GM12875 (cell line): ENCODE measurements at regions not wholly inside any gene's neighbourhood (a gene's known extent, or its start where the extent isn't known, plus 50 kb on each side); places are given as distances from the start of the nearest gene placed in this dataset.
"Not testable (repeated sequence)": the region's sequence is repeated elsewhere in the genome, so short reads cannot be mapped to it uniquely, and the experiment has no call there.

Source experiments
- H3K4me3 ChIP-seq: one replicate; pipeline ENCODE4 v1.5.1; 2011; ENCODE audit warnings: low read depth, low read length, control low read depth
- TF ChIP-seq, protein P1 (sequence below): IDR thresholded peaks from 2 replicates; pipeline ENCODE4 v1.5.1; 2011; ENCODE audit warnings: low read depth, mild to moderate bottlenecking, control low read depth, inconsistent platforms, low read length, moderate library complexity, borderline replicate concordance; ENCODE audit not compliant: insufficient read depth

GRCh38 chr4:153099391-153100140 lies 104.7 kb upstream of the TRIM2 start:
- TF ChIP-seq, protein P1, sequence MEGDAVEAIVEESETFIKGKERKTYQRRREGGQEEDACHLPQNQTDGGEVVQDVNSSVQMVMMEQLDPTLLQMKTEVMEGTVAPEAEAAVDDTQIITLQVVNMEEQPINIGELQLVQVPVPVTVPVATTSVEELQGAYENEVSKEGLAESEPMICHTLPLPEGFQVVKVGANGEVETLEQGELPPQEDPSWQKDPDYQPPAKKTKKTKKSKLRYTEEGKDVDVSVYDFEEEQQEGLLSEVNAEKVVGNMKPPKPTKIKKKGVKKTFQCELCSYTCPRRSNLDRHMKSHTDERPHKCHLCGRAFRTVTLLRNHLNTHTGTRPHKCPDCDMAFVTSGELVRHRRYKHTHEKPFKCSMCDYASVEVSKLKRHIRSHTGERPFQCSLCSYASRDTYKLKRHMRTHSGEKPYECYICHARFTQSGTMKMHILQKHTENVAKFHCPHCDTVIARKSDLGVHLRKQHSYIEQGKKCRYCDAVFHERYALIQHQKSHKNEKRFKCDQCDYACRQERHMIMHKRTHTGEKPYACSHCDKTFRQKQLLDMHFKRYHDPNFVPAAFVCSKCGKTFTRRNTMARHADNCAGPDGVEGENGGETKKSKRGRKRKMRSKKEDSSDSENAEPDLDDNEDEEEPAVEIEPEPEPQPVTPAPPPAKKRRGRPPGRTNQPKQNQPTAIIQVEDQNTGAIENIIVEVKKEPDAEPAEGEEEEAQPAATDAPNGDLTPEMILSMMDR: no peak

DNA sequence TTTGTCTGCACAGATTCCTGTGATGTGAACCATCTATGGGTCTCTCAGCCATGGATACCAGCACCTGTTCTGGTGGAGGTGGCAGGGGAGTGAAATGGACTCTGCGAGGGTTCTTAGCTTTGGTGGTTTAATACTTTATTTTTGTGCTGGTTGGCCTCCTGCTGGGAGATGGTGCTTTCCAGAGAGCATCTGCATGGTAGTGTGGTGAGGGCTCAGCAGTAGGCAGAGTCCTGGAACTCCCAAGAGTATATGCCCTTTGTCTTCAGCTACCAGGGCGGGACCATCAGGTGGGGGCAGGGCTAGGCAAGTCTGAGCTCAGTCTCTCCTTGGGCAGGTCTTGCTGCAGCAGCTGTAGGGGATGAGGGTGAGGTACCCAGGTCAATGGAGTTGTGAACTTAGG lies 97.5 kb upstream of the TRIM2 start:
- H3K4me3 ChIP-seq: not testable (repeated sequence)

More at GRCh38 chr4:153099391-153100140, 104.7 kb upstream of the TRIM2 start:
- no peak overlapping the region for H3K4me3 ChIP-seq

- no peak overlapping the region for H3K4me3 ChIP-seq
- TF ChIP-seq, protein P1: no peak
Observed at GRCh38 chr4:153107246-153107645, 97.0 kb upstream of the TRIM2 start.

GRCh38 chr4:153109296-153109849 lies 94.9 kb upstream of the TRIM2 start:
- TF ChIP-seq, protein P1: no peak

DNA sequence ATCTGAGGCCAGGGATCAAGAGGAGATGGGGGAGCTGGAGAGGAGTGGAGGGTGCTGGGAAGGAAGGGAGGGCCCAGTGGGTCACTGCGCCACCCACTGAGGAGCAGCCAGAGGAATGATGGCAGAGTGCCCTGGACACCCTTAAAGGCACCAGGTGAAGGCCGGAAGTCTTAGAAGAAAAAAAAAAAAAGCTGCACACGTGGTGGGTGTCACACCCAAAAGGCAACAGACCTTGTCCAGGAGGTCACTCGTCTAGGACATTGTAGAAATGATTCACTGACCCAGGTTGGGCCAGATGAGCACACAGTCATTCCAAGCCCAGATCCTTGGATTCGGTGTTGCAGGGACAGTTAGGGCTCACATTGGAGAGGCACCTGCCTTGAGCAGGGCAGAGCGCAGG lies 93.5 kb upstream of the TRIM2 start:
- TF ChIP-seq, protein P1: no peak
- H3K4me3 ChIP-seq: no peak overlapping the region

More at GRCh38 chr4:153109296-153109849, 94.9 kb upstream of the TRIM2 start:
- no peak overlapping the region for H3K4me3 ChIP-seq

- TF ChIP-seq, protein P1: no peak
- H3K4me3 ChIP-seq: no peak overlapping the region
Observed at GRCh38 chr4:153111426-153112040, 92.7 kb upstream of the TRIM2 start.

- TF ChIP-seq, protein P1: no peak
- no peak overlapping the region for H3K4me3 ChIP-seq
Observed at GRCh38 chr4:153112041-153112441, 92.2 kb upstream of the TRIM2 start.
